Esophagus squamous epithelium (tissue), 5 donors: ENCODE measurements at regions not wholly inside any gene's neighbourhood (a gene's known extent, or its start where the extent isn't known, plus 50 kb on each side); places are given as distances from the start of the nearest gene placed in this dataset.
"Not testable (repeated sequence)": the region's sequence is repeated elsewhere in the genome, so short reads cannot be mapped to it uniquely, and the experiment has no call there.

ENCODE experiments used
- DNase-seq: peaks from one replicate; lab custom pipeline; 2025; lab: John Stamatoyannopoulos, UW
- H3K27ac ChIP-seq, 4 donors: fragments of 200-600 bp; sonication (generic); one replicate each; pipeline ENCODE4 v1.5.1; 2016 to 2019; ENCODE audit warnings: mild to moderate bottlenecking in 1 of 4
- H3K27me3 ChIP-seq, 4 donors: fragments of 200-600 bp; sonication (generic); 1 replicate in 3 of 4; 2 replicates in 1 of 4; pipeline versions ENCODE4 v1.5.1 to v1.6.0; 2017 to 2021; ENCODE audit warnings: antibody characterized with exemption in 1 of 4
- H3K36me3 ChIP-seq, 3 donors: fragments of 200-600 bp; sonication (generic); one replicate each; pipeline ENCODE4 v1.5.1; 2016 to 2019
- H3K4me1 ChIP-seq, 3 donors: fragments of 200-600 bp; sonication (generic); one replicate each; pipeline ENCODE4 v1.5.1; 2017 to 2019
- H3K4me3 ChIP-seq, 4 donors: fragments of 200-600 bp; sonication (generic); 1 replicate in 3 of 4; 2 replicates in 1 of 4; pipeline ENCODE4 v1.5.1; 2016 to 2019; ENCODE audit warnings: mild to moderate bottlenecking in 2 of 4, moderate library complexity in 1 of 4
- H3K9me3 ChIP-seq, 3 donors: fragments of 200-600 bp; sonication (generic); one replicate each; pipeline ENCODE4 v1.5.1; 2016 to 2019
- POLR2A ChIP-seq, 4 donors: fragments of 450-650 bp; IDR thresholded peaks; one replicate each; pipeline ENCODE4 v1.6.1; 2017; ENCODE audit warnings: antibody characterized with exemption in 4 of 4, mild to moderate bottlenecking in 4 of 4, moderate library complexity in 3 of 4
- WGBS, 2 donors: methylation state at CpG; one replicate each; pipeline ENCODE4 v1.1.5; 2018; 5-methylcytosine and 5-hydroxymethylcytosine counted together
- intact Hi-C: fragments of 100-400 bp; cut with DNase I; formaldehyde crosslinking; loops from one replicate; pipeline ENCODE4 v1.15.0; 2022
- TF ChIP-seq, protein P1 (sequence below), 6 experiments: fragments of 450-650 bp in 4 of 6; fragments of 200-600 bp in 2 of 6; sonication (generic) in 2 of 6; IDR thresholded peaks; one replicate each; pipeline ENCODE4 v1.5.1; 2016 to 2019; ENCODE audit warnings: antibody characterized with exemption in 6 of 6, mild to moderate bottlenecking in 4 of 6, moderate library complexity in 4 of 6
- donor health status: DM: yes; HTN: yes; CAD: no.

DNA sequence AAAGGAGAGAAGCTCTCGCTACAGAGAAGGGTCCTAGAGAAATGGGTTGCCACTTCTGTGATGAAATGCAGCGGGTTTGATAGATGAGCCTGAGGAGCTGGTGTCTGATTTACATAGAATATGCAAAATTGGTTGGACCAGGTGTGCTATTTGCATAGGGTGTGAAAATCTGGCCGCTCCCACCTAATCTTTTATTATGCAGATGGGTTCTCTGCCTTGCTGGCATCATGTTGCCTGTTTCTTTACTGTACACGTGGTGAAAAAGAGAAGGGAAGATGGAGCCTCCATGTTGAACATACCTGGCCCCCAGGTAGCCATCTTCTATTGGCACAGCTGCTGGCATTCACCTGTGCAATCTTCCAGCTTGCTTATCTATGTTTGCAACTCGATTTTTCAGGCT is 212.2 kb downstream of the ANKRD7 start:
- Histone ChIP-seq H3K4me3 (no peak overlapping the region), H3K27ac (no peak overlapping the region), H3K27me3 (no peaks in the 10 kb centered on the region), H3K9me3 (peaks cover 0 to 4% (median 0%) of the 10 kb centered on the region in 3 donors), H3K4me1 (no peaks in the 10 kb centered on the region), H3K36me3 (no peaks in the 10 kb centered on the region)
- TF ChIP-seq, protein P1, sequence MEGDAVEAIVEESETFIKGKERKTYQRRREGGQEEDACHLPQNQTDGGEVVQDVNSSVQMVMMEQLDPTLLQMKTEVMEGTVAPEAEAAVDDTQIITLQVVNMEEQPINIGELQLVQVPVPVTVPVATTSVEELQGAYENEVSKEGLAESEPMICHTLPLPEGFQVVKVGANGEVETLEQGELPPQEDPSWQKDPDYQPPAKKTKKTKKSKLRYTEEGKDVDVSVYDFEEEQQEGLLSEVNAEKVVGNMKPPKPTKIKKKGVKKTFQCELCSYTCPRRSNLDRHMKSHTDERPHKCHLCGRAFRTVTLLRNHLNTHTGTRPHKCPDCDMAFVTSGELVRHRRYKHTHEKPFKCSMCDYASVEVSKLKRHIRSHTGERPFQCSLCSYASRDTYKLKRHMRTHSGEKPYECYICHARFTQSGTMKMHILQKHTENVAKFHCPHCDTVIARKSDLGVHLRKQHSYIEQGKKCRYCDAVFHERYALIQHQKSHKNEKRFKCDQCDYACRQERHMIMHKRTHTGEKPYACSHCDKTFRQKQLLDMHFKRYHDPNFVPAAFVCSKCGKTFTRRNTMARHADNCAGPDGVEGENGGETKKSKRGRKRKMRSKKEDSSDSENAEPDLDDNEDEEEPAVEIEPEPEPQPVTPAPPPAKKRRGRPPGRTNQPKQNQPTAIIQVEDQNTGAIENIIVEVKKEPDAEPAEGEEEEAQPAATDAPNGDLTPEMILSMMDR (IDR thresholded peaks at IDR 0.05) = no peak
- WGBS, 2 donors = 45 to 54% methylated on average over 5 of the region's 5 CpGs
- DNase-seq = no peak
- intact Hi-C loops = no loop called here

DNA sequence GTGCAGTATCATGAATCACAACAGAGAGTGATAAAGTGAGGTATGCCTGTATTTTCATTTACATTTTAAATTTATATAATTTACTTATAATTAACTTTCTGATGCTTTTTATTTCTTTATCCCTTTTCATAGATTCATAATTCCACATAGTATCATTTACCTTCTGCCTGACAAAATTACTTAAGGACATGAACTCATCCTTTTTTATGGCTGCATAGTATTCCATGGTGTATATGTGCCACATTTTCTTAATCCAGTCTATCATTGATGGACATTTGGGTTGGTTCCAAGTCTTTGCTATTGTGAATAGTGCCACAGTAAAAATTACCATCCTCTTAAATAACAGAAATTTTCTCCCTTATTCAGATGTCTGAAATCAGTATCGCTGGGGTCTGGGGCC is 224.5 kb downstream of the ANKRD7 start:
- H3K27ac ChIP-seq, H3K36me3 ChIP-seq, H3K9me3 ChIP-seq, H3K4me3 ChIP-seq, H3K27me3 ChIP-seq, DNase-seq, intact Hi-C loops, H3K4me1 ChIP-seq: not testable (repeated sequence)
- WGBS, 2 donors = 100% methylated on average over 1 of the region's 1 CpG

DNA sequence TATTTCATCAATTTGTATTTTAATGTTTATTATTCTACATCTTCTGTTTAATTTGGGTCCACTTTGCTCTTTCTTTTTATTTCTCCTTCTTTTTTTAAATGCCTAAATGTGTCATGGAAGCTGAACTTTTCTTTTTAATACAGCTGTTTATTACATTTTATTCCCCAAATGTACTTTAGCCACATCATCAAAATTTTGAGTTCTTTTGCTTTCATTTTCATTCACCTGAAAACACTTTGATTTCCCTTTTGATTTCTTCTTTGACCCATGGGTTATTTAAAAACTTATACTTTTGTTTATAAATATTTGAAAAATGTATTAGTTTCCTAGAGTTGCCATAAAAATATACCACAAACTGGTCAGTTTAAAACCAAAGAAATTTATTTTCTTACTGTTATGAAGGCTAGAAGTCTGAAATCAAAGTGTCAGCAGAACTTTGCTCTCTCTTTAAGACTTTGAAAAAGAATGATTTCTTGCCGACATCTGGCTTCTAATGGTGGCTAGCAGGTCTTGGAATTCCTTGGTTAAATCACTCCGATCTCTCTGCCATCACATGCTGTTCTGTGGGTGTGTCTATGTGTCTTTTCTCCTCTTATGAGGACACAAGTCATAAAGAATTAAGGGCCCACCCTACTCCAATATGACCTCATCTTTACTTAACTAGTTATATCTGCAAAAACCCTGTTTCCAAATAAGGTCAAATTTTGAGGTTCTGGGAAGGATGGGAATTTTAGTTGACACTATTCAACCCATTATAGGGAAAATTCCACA is 225.5 kb downstream of the ANKRD7 start:
- Histone ChIP-seq H3K9me3 (no peaks in the 10 kb centered on the region), H3K4me1 (no peaks in the 10 kb centered on the region), H3K27me3 (no peaks in the 10 kb centered on the region), H3K27ac (no peak overlapping the region), H3K4me3 (no peak overlapping the region), H3K36me3 (no peaks in the 10 kb centered on the region)
- TF ChIP-seq, protein P1 (IDR thresholded peaks at IDR 0.05) = no peak
- no peak for TF ChIP-seq POLR2A (IDR thresholded peaks at IDR 0.05)
- 62 to 72% methylated on average over 2 of the region's 2 CpGs for WGBS, 2 donors
- no peak for DNase-seq
- intact Hi-C loops = no loop called here

DNA sequence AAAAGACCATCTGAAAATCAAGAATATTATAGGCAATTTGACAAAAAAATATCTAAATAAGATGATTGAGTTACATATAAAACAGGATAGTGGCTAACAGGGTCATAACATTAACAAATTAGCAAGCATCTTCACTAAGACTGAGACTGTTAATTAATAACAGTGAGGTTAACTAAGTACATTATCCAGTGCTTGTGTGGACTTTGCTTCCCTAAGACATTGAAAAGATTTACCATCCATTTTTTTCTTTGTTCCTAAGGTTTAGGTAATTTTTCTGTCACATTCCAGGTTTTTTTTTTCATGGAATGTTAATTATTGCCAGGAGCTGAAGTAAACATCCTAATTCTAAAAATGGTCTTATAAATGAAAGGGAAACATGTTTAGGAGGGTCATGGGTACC is 227.6 kb downstream of the ANKRD7 start:
- DNase-seq = no peak
- intact Hi-C loops = no loop called here
- Histone ChIP-seq H3K27me3 (no peaks in the 10 kb centered on the region), H3K4me3 (no peak overlapping the region), H3K4me1 (no peaks in the 10 kb centered on the region), H3K27ac (no peak overlapping the region), H3K9me3 (no peaks in the 10 kb centered on the region), H3K36me3 (no peaks in the 10 kb centered on the region)
- TF ChIP-seq, protein P1 (IDR thresholded peaks at IDR 0.05) = no peak
- TF ChIP-seq POLR2A (IDR thresholded peaks at IDR 0.05) = no peak

DNA sequence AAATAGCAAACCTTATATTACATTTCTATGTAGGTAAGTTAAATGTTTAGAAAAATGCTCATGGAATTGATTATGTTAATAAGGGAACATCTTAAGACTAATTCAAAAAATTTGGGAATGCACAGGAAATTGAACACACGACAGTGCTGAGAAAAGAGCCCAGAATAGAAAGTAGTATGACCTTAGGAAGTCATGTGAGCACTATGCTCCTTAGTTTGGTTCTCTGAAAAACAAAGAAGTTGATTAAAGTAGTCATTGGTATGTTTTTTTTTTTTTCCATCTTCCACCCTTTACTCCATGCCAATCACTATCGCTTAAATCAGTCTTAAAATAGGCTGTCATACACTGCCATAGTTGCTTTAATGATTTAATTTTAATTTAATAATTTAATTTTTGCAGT is 242.9 kb downstream of the ANKRD7 start:
- Histone ChIP-seq H3K27me3 (no peaks in the 10 kb centered on the region), H3K9me3 (no peaks in the 10 kb centered on the region), H3K36me3 (no peaks in the 10 kb centered on the region), H3K4me1 (no peaks in the 10 kb centered on the region), H3K27ac (no peak overlapping the region), H3K4me3 (no peak overlapping the region)
- TF ChIP-seq, protein P1 (IDR thresholded peaks at IDR 0.05) = no peak
- no peak for TF ChIP-seq POLR2A (IDR thresholded peaks at IDR 0.05)
- WGBS, 2 donors = 40 to 41% methylated on average over 2 of the region's 2 CpGs
- intact Hi-C loops = no loop called here
- no peak for DNase-seq

DNA sequence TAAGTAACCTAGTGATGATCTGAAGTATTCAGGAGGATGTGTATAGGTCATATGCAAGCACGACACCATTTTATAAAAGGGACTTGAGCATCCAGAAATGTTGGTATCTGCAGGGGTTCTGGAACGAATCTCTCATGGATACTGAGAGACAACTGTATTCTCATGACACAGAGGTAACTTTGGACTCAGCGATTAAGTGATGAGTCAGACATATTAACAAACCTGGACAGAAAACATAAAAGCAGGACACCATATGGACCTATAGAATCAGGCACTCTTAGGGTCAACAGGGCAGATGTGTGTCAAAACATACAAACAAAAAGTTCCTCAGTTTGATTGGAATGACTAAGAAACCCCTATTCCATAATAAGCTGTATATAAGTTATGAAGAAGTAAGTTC is 248.1 kb downstream of the ANKRD7 start:
- Histone ChIP-seq H3K27ac (no peak overlapping the region), H3K36me3 (no peaks in the 10 kb centered on the region), H3K4me3 (no peak overlapping the region), H3K4me1 (no peaks in the 10 kb centered on the region), H3K9me3 (no peaks in the 10 kb centered on the region), H3K27me3 (no peaks in the 10 kb centered on the region)
- TF ChIP-seq POLR2A (IDR thresholded peaks at IDR 0.05) = no peak
- TF ChIP-seq, protein P1 (IDR thresholded peaks at IDR 0.05) = no peak
- intact Hi-C loops = no loop called here
- 73 to 86% methylated on average over 3 of the region's 3 CpGs for WGBS, 2 donors
- DNase-seq = no peak
